ENCODE measurements at regions not wholly inside any gene's neighbourhood (a gene's known extent, or its start where the extent isn't known, plus 50 kb on each side); places are given as distances from the start of the nearest gene placed in this dataset.

DNA sequence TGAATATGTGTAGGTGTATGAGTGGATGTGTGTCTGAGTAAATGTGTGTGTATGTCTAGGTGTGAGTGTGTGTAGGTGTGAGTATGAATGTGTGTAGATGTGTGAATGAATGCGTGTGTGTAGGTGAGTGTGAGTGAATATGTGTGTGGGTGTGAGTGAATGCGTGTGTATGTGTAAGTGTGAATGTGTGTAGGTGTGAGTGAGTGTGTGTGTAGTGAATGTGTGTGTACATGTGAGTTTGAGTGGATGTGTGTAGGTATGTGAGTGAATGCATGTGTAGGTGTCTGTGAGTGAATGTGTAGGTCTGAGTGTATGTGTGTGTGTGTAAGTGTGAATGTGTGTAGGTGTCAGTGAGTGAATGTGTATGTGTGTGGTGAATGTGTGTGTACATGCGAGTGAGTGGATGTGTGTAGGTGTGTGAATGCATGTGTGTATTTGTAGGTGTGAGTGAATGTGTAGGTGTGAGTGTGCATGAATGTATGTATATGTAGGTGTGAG is 201.0 kb upstream of the ZNF536 start:
- no peak for DNase-seq (ENCODE audit: low read depth in 2 of 2)

DNA sequence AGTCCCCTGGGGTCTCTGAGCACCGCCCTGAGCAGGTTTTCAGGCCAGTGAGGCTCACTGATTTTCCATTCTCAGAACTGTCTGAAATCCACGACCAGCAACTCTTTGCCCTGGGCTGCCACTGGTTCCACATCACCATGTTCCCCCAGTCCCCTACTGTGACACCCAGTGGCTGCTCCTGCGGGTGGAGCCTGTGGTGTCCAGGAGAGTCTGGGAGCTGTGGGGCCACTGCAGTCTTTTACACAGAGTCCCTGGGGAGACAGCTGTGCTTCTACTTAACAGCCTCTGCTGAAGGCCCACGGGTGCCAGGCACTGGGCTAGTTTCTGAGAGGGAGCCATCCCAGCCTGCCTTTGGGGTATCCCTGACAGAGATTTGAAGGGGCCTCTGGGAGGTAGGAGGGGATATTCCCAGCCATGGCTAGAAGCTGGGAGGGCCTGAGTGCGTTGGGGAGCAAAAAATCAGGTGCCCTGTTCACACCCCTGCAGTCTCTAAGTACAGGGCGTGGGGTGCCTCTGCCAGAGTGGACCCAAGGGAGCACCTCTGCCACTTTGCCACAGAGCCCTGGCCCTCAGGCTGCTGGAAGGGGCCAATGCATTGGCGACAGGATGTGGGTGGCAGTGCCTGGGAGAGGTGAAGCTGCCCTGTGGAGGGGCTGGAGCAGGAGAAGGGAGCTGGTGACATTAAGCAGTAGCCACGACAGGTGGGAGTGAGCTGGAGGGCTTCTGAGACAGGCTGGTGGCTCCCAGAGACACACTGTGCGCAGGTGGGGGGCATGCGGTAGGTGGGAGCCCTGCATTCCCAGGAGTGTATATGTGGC is 200.2 kb upstream of the ZNF536 start:
- no peak for DNase-seq (ENCODE audit: low read depth in 2 of 2)

DNA sequence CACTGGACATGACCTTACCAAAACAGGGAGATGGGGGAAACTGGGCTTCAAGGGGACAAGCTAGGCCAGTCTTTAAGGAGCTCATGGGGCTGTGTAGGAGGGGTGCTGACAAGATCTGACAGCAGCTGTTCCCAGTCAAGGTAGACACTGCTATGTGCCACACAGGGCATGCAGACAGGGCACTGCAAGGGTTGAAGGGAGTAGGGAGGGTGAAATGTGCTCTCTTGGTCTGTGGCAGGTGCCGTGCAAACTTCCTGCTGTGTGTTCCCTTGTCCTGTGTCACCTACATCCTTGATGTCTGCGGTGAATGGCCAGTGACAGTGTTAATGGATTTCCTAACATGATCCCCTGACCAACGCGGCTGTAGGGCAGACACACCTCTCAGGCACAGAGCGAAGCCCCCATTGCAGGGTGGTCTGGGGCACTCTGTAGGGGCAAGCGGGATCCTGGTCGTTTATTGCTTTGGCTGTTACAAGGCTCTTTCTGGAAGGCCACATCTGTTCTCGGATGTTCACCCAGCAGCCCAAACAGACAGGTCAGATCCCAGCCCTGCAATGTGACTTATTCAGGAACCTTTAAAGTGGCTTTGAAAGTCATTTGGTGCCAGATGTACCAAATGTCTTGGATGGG is 199.5 kb upstream of the ZNF536 start:
- no peak for DNase-seq (ENCODE audit: low read depth in 2 of 2)

DNA sequence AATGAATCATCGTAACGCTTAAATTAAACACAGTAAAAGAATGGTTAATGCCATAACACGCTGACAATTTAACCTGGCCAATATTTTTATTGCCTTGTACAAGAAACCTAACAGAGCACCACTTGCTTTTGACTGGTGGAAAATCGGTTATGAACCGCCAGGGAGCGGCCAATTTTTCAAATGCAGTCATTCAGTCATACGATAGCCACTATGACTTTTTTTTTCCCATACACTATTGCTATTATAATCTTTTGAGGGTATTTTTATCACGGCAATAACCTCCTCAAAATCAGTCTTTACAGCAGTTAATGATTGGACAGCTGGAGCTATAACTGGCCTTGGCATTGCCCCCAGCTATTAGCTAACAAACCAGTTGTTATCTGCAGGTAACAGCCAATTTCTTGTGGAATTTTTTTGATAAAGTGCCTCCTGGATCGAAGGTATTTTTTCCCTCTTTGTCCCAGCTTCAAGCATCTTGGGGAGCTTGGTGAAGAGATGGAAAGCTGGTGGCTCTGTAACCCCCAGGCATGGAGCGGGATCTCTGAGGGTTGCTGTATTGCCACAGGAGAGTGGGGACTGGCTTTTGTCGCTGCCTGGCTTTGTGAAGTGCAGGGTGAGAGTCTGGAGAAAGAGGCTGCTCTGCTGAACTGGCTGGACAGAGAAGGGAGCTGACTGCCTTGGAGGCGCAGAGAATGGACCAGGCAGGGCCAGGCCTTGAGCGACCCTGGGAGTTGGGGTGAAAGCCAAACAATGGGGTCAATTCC is 198.4 kb upstream of the ZNF536 start:
- no peak for DNase-seq (ENCODE audit: low read depth in 2 of 2)

DNA sequence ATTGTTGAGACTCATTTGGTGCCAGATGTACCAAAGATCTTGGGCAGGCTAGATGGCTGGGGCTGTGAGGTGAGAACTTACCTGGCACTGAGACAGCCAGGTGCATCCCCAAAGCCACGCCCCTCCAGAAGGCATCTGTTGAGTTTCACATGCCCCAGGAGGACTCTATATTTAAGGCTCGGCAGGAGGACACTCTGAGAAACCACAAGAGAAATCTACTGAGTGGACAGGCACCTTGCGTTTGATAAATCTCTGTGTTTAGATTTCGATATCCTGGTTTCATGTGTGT is 197.9 kb upstream of the ZNF536 start:
- no peak for DNase-seq (ENCODE audit: low read depth in 2 of 2)

DNA sequence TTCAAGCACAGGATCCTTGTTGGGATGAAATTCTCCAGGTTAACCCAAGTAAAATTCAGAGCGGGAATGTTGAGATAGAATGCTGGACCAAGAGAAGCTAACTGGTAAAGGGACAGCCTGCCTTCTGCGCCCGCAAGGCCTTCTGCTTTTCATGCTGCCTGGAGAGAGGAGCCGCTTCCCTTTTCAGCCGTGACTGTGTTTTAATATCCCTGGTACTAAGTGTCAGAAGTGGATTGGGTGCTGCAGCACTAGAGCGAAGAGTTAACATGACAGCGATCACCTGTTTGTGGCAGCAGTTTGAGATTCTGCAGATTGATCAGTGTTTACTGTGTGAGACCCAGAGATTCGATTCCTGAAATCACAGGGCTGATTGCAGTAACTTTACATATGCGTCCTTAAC is 197.4 kb upstream of the ZNF536 start:
- no peak for DNase-seq (ENCODE audit: low read depth in 2 of 2)

DNA sequence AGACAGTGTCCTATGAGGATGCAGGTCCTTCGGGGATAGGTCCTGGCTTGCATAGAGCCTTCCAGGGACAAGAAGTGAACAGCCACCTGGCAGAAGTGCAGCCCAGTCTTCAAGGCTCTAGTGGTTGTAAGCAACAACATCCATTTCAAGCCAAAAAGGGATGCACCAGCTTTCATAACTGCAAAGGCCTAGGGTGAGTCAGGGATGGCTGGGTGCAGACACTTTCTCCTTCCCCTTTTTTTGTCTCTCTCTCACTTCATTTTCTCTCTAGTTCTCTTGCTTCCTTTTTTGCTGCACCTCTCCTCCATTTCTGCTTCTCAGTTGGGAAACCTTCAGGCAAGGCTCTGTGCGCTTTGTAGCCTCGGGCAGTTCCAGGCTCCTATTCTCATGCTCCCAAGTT is 196.2 kb upstream of the ZNF536 start:
- no peak for DNase-seq (ENCODE audit: low read depth in 2 of 2)

DNA sequence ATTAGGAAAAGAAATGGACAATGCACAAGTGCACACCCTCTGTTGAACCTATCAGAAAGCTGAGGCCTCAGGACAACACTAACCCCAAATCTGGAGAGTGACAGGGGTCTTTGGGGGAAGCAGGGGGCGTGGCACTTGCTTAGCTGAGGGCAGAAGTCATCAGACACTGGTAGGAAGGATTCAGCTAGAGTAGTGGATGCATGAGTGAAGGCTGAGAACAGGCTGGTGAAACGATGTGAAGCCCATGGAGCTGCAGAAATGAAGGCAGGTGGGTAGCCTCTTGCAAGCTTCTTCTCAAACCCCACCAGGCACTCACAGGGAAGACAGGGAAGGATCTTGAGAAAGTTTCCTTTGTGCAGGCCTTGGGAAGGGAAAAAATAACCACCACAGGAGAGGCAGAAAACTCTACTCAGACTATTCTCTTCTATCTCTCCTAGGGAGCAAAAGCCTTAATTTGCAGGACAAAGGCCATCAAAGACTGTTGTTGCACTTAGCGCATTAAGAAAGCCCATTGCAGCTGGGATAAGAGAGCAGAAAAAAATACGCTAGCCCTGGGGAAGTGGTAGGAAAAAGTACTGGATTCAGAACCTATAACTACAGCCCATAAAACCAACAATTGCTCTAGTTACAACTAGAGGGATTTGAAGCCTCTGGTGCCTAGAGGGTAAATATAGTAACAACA is 193.3 kb upstream of the ZNF536 start:
- DNase-seq (ENCODE audit: low read depth in 2 of 2): no peak

DNA sequence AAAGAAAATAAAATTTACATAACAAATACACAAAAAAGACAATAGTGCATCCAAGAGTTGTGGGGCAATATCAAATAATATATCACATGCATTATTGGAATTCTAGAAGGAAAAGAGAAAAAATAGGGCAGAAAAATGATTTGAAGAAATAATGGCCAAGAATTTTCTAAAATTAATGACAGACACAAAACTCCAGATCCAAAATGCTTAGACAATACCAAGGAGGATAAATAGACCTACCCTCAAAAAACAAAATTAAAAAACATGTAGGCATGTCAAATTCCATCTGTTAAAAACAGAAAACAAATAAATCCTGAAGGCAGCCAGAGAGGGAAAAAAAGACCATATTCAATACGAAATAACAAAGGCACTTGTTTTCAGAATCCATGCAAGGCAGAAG is 191.5 kb upstream of the ZNF536 start:
- DNase-seq (ENCODE audit: low read depth in 2 of 2): no peak

DNA sequence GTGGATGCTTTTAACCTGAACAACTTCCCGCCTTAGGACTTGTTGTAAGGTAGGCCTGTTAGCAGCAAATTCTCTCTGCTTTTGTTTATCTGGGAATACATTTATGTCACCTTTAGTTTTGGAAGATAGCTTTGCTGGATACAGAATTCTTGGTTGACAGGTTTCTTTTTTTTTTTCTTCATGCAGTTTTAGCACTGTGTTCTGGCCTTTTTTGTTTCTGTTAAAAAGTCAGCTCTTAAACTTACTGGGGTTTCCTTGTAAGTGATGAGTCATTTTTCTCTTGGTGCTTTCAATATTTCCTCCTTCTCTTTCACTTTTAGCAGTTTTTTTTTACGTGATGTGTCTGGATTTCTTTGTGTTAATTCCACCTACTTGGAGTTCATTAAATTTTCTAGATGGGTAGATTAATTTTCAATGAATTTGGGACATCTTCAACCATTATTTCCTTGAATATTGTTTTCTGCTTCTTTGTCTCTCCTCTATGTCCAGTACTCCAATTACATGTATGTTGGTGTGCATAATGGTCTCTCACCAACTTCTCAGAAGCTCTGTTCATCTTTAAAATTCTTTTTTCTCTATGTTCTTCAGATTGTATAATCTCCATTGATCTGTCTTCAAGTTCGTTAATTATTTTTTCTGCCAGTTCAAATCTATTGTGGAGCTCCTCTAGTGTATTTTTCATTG is 188.2 kb upstream of the ZNF536 start:
- DNase-seq (ENCODE audit: low read depth in 2 of 2): no peak

DNA sequence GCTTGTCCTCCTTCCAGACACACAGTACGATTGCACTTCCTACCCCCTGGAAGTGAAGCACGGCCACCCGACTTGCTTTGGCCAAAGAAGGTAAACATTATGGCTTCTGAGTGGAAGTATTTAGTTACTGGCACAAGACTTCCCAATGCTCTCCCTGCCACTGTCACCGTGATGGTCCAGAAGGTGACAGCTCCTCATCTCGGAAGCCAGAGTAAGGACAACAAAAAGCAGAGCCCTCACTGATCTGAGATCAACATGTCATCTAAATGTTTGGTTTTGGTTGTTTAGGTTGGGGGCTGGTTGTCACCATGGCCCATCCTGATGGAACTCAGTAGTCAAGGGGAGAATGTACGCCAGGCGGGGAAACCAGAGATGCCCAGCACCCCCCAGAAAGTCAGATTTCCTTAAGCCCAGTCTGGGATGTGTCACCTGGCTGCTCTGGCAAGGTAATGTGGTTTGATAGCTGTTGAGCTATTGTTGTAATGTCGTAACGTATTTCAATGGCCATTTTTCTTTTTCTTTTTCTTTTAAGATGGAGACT is 170.1 kb upstream of the ZNF536 start:
- DNase-seq (ENCODE audit: low read depth in 2 of 2): no peak

DNA sequence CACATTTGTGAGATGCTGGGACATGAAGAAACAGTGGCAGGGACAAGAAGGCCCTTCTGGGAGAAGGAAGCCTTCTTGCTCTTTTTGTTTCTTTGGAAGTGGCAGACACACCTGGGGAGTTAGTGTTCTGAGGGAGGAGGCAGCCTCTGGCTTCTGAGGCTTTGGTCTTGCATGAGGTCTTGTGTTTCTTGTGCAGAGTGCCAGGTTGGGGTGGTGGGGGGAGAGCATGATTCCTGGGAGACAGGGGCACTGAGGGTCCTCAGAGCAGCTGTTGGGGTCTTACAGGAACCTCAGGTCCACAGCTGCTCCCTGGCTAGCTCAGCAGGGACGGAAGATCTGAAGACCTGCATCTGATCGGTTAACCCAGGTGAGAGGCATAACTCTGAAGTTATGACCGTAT is 167.5 kb upstream of the ZNF536 start:
- DNase-seq (ENCODE audit: low read depth in 2 of 2): no peak

DNA sequence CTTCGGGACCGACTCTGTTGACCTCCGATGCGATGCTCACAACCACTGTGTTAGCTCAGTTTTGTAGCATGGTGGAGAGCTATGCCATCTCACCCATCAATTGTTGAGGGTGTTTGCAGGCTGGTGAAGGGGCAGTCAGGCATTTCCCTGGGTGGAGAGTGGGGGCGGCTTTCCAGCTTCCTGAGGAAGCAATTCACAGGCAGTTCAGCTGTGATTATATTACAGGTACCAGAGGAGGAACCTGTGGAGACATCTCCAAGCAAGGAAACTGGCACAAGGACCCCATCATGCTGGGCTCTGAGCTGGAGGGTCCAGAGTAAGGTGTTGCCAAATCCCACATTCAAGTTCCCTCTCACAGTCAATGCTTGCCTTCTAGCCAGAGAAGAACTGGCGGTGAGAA is 166.0 kb upstream of the ZNF536 start:
- DNase-seq (ENCODE audit: low read depth in 2 of 2): no peak

DNA sequence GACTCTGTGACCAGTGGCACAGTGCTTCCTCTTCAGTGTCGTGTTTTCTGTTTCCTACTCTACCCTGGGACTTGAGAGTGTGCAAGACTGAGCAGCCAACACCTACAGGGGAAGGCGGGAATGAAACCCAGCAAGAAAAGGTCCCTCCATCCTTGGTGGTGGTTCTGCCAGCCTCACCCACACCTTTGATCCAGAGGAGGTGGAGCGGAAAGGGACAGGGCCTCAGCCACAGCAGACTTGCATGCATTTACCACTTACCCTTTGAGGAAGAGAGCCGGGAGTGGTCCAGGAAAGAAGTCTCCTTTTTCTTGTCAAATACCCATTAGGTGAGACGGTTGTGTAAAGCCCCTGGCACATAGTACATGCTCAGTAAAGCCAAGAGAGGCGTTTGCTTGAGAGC is 164.8 kb upstream of the ZNF536 start:
- no peak for DNase-seq (ENCODE audit: low read depth in 2 of 2)

DNA sequence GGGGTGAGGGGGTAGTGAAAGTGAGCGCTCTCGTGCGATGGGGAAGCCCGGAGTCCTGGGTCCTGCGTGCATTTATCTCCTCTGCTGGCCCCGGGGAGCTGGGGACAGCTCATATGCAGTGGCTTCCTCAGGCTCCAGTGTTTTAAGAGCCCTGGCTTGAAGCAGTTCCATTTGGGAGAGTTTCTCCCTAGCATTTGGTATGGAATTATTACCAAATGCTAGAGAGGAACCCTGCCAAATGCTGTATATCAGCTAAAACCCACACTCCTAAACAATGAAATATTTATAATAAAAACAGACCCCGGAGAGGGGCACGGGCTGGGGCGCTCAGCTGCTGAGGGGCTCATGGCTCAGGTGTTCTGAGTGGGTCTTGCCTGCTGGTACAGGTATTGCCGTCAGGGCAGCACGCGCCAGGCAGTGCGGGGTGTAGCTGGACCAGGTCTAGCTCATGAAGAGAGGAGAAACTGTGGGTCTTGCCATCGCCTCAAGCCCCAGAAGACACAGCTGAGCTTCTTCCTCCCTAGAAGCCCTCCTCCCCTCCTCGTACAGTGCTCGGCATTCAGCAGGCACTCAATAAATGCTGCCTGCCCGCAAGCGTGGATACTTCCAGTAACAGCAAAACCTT is 163.6 kb upstream of the ZNF536 start:
- DNase-seq (ENCODE audit: low read depth in 2 of 2): no peak

DNA sequence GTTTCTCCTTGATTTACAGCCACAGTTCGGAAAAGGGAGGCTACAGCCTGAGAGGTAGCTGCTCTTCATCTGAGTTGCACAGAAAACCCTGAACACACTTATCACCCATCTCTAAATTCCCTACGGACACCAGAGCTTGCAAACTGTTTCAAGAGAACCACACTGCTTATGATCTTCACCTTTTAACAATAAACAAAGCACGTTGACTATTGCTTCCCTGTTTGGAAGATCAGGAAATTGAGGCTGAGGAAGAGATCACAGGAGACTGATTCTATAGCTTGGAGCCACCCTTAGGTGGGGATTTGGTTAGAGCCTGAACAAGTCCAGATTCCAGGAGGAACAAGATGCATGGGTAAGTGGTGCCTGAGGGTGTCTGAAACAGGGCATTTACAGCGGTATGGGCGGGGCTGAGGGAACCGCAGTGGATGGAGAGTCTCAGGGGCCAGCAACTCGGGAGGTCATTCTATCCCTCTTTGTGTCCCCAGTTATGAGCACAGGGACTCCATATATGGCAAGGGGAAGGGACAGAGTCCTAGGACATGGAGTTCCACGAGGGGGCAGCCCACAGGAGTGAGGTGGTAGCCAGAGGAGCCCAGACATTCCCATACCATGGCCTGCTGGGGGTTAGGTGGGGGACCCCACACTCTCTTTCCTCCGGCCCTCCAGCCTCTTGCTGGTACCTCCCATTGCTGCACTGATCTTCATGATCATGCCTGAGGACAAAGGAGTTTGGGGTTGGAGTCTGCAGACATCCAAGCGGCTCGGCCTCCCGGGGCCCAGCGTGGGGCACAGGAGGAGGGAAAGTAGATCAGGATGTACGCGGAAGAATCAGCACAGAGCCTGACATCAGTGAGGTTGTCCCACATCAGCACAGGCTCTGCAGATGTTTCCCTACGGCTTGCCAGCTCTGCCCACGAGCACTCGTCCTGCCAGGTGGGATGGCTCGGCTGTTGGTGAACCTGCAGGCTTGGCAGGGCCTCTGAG is 162.3 kb upstream of the ZNF536 start:
- DNase-seq (ENCODE audit: low read depth in 2 of 2): no peak

DNA sequence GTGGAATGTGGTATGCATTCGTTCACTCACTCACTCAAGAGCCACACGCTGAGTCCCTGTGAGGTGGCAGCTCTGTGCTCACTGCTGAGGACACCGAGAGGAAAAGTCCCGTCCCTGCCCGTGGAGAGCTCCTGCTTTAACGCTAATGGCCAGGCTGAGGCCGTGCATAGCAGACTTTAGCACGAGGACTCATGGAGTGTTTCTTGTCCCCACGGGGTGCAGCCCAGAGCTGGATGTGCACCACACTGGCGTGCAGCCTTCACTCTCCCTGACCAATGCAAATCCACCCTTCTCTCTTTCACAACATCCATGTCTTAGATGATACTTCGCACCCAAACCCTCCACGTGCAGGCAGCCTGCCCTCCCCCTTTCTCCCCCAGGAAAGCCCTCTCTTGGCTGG is 159.6 kb upstream of the ZNF536 start:
- DNase-seq (ENCODE audit: low read depth in 2 of 2): no peak

DNA sequence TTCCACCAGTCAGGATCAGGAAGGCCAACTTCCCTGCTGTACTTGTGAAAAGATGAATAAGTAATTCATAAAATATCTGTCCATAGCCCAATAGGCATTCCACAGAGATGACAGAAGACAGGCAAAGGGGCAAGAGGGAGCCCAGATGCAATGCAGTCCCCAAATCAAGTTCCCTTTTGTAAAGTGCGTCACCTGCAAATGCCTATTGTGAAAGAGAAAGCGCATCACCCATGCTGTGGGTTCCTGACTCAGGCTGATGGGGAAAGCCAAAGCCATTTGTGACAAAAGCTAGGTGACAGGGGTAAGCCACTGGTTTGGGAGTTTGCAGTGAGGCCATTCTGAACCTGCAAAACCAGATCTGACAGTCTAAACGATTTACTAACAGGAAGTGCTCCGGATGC is 157.5 kb upstream of the ZNF536 start:
- DNase-seq (ENCODE audit: low read depth in 2 of 2): no peak

DNA sequence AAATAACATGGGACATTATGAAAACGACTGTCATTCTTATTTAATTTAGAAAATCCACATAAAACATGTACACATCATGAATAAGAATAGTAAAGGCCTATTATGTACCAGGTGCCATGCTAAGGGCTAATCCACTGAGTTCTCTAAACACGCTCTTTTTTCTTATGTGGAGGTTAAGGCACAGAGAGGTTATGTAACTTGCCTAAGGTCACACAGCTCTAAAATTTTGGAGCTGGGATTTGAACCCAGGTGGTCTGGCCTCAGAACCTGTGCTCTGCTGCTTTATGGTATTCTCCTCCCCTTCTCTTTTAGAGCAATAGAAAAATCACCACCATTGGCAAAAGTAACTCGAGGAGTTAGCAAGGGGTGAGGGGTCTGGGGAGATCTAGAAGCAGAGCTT is 156.9 kb upstream of the ZNF536 start:
- DNase-seq (ENCODE audit: low read depth in 2 of 2): no peak

DNA sequence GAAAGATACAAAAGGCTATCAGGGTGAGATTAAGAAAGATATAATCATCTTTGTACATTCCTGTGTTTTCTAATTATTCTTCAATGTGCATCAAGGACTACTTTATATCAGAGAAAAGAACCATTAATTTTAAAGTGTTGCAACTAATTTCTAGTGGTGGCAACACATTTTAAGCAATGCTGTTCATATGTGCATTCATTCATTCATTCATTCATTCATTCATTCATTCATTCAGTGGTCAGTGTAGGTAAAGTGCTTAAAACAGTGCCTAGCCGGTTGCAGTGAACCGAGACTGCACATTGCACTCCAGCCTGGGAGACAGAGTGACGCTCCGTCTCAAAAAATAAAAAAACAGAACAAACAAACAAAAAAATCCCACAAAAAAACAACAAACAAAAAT is 155.7 kb upstream of the ZNF536 start:
- no peak for DNase-seq (ENCODE audit: low read depth in 2 of 2)
